ENCODE measurements at regions not wholly inside any gene's neighbourhood (a gene's known extent, or its start where the extent isn't known, plus 50 kb on each side); places are given as distances from the start of the nearest gene placed in this dataset.
"Not testable (repeated sequence)": the region's sequence is repeated elsewhere in the genome, so short reads cannot be mapped to it uniquely, and the experiment has no call there.

GRCh38 chr2:45102141-45102540 lies 92.9 kb upstream of the SIX2 start:
- intact Hi-C loops (cut with micrococcal nuclease): no loop called here
- Mint-ChIP-seq H3K4me1 (no peaks in the 10 kb centered on the region), H3K27ac (no peak overlapping the region)

GRCh38 chr2:45096996-45097395 lies 87.7 kb upstream of the SIX2 start:
- WGBS (ENCODE audit: insufficient coverage): no CpG with 5 or more reads among the region's 6 CpGs
- Histone ChIP-seq H3K36me3 (replicated peaks in 1 of 2; ENCODE audit: control insufficient read depth in 1 of 2, insufficient read depth in 2 of 2, low read length in 2 of 2) (no peaks in the 10 kb centered on the region), H3K27me3 (ENCODE audit: control insufficient read depth in 2 of 2, insufficient read depth in 2 of 2, low read length in 2 of 2) (no peaks in the 10 kb centered on the region), H2AFZ (ENCODE audit: insufficient read depth, low read depth, low read length, poor library complexity, severe bottlenecking) (no peak overlapping the region), H3K4me1 (ENCODE audit: control insufficient read depth in 1 of 2, insufficient read depth in 2 of 2, low read length in 2 of 2) (no peaks in the 10 kb centered on the region), H4K20me1 (ENCODE audit: insufficient read depth, low read length) (no peaks in the 10 kb centered on the region), H3K27ac (ENCODE audit: low read depth in 1 of 2, low read length in 2 of 2) (no peak overlapping the region), H3K4me2 (replicated peaks; ENCODE audit: extremely low read depth, low read length, poor library complexity, severe bottlenecking) (no peak overlapping the region), H3K9ac (ENCODE audit: insufficient read depth, low read length, poor library complexity, severe bottlenecking) (no peak overlapping the region), H3K4me3 (replicated peaks in 1 of 3; ENCODE audit: low read depth in 2 of 3, low read length in 3 of 3) (no peak overlapping the region), H3K79me2 (ENCODE audit: insufficient read depth, low read length) (no peaks in the 10 kb centered on the region), H3K9me3 (replicated peaks in 1 of 2; ENCODE audit: control insufficient read depth in 1 of 2, insufficient read depth in 1 of 2, low read length in 2 of 2) (no peaks in the 10 kb centered on the region)
- no peak for TF ChIP-seq CTCF (IDR thresholded peaks at IDR 0.05)
- DNase-seq: no peak
- peaks cover 0 to 7% (median 2%) of the 10 kb centered on the region in 7 donors for H3K9me3 Mint-ChIP-seq
- intact Hi-C loops (cut with micrococcal nuclease): no loop called here
- peaks cover 6 to 13% (median 8%) of the 10 kb centered on the region in 3 donors for H3K27me3 Mint-ChIP-seq (ENCODE audit: low read depth in 3 of 3)
- no peak overlapping the region for H3K27ac Mint-ChIP-seq
- H3K4me1 Mint-ChIP-seq: no peaks in the 10 kb centered on the region
- H3K36me3 Mint-ChIP-seq: no peaks in the 10 kb centered on the region
- H3K4me3 Mint-ChIP-seq: peak overlapping the region in 1 of 2 donors; percentile 11

More at GRCh38 chr2:45102141-45102540, 92.9 kb upstream of the SIX2 start:
- H2AFZ ChIP-seq (ENCODE audit: insufficient read depth, low read depth, low read length, poor library complexity, severe bottlenecking): no peak overlapping the region
- Mint-ChIP-seq H3K4me3 (no peak overlapping the region), H3K36me3 (no peaks in the 10 kb centered on the region), H3K9me3 (peaks cover 0 to 2% (median 0%) of the 10 kb centered on the region in 7 donors), H3K27me3 (ENCODE audit: low read depth in 3 of 3) (peaks cover 1 to 4% (median 3%) of the 10 kb centered on the region in 3 donors)
- H3K27me3 ChIP-seq (ENCODE audit: control insufficient read depth in 2 of 2, insufficient read depth in 2 of 2, low read length in 2 of 2): no peaks in the 10 kb centered on the region
- WGBS (ENCODE audit: insufficient coverage): no CpG with 5 or more reads among the region's 1 CpG
- no peak overlapping the region for H3K27ac ChIP-seq (ENCODE audit: low read depth in 1 of 2, low read length in 2 of 2)
- no peaks in the 10 kb centered on the region for H3K36me3 ChIP-seq (replicated peaks in 1 of 2; ENCODE audit: control insufficient read depth in 1 of 2, insufficient read depth in 2 of 2, low read length in 2 of 2)
- TF ChIP-seq CTCF (IDR thresholded peaks at IDR 0.05): no peak
- H4K20me1 ChIP-seq (ENCODE audit: insufficient read depth, low read length): no peaks in the 10 kb centered on the region
- no peaks in the 10 kb centered on the region for H3K79me2 ChIP-seq (ENCODE audit: insufficient read depth, low read length)
- no peak for DNase-seq
- no peaks in the 10 kb centered on the region for H3K4me1 ChIP-seq (ENCODE audit: control insufficient read depth in 1 of 2, insufficient read depth in 2 of 2, low read length in 2 of 2)
- H3K4me2 ChIP-seq (replicated peaks; ENCODE audit: extremely low read depth, low read length, poor library complexity, severe bottlenecking): no peak overlapping the region
- no peaks in the 10 kb centered on the region for H3K9me3 ChIP-seq (replicated peaks in 1 of 2; ENCODE audit: control insufficient read depth in 1 of 2, insufficient read depth in 1 of 2, low read length in 2 of 2)
- H3K9ac ChIP-seq (ENCODE audit: insufficient read depth, low read length, poor library complexity, severe bottlenecking): no peak overlapping the region
- H3K4me3 ChIP-seq (replicated peaks in 1 of 3; ENCODE audit: low read depth in 2 of 3, low read length in 3 of 3): no peak overlapping the region

- H3K4me1 ChIP-seq (ENCODE audit: control insufficient read depth in 1 of 2, insufficient read depth in 2 of 2, low read length in 2 of 2); H4K20me1 ChIP-seq (ENCODE audit: insufficient read depth, low read length); H3K4me2 ChIP-seq (replicated peaks; ENCODE audit: extremely low read depth, low read length, poor library complexity, severe bottlenecking); H2AFZ ChIP-seq (ENCODE audit: insufficient read depth, low read depth, low read length, poor library complexity, severe bottlenecking); H3K36me3 Mint-ChIP-seq; H3K79me2 ChIP-seq (ENCODE audit: insufficient read depth, low read length); H3K4me3 ChIP-seq (replicated peaks in 1 of 3; ENCODE audit: low read depth in 2 of 3, low read length in 3 of 3); intact Hi-C loops (cut with micrococcal nuclease); H3K27ac ChIP-seq (ENCODE audit: low read depth in 1 of 2, low read length in 2 of 2); DNase-seq; H3K4me3 Mint-ChIP-seq; H3K9me3 Mint-ChIP-seq; H3K9ac ChIP-seq (ENCODE audit: insufficient read depth, low read length, poor library complexity, severe bottlenecking); H3K9me3 ChIP-seq (replicated peaks in 1 of 2; ENCODE audit: control insufficient read depth in 1 of 2, insufficient read depth in 1 of 2, low read length in 2 of 2); H3K27ac Mint-ChIP-seq; H3K4me1 Mint-ChIP-seq; H3K27me3 ChIP-seq (ENCODE audit: control insufficient read depth in 2 of 2, insufficient read depth in 2 of 2, low read length in 2 of 2); H3K36me3 ChIP-seq (replicated peaks in 1 of 2; ENCODE audit: control insufficient read depth in 1 of 2, insufficient read depth in 2 of 2, low read length in 2 of 2): not testable (repeated sequence)
- H3K27me3 Mint-ChIP-seq (ENCODE audit: low read depth in 3 of 3): peaks cover 6 to 13% (median 8%) of the 10 kb centered on the region in 3 donors
- WGBS (ENCODE audit: insufficient coverage): 98% methylated on average over 8 of the region's 10 CpGs
Measured at GRCh38 chr2:45096038-45096437, 86.8 kb upstream of the SIX2 start.

Measured in CD14-positive monocyte (primary cell).